ENCODE measurements at regions not wholly inside any gene's neighbourhood (a gene's known extent, or its start where the extent isn't known, plus 50 kb on each side); places are given as distances from the start of the nearest gene placed in this dataset.
A peak's percentile ranks its signal among the peaks of the same experiment; 100 is the strongest.

GRCh38 chr17:77327566-77328464, 187.0 kb downstream of the SEC14L1 start:
- DNase-seq (ENCODE audit: extremely low read depth, insufficient read length): no peak
- H3K36me3 ChIP-seq (ENCODE audit: control insufficient read depth, insufficient read depth, low read length): peaks cover 2% of the 10 kb centered on the region; the same call in 1 of the 2 replicates

GRCh38 chr17:77328823-77329740, 188.3 kb downstream of the SEC14L1 start:
- no peaks in the 10 kb centered on the region for H3K27me3 ChIP-seq (replicated peaks; ENCODE audit: control insufficient read depth, insufficient read depth, low read length)
- no peak for DNase-seq (ENCODE audit: extremely low read depth, insufficient read length)
- no peak overlapping the region for H3K4me3 ChIP-seq (replicated peaks; ENCODE audit: low read depth, low read length)
- no peak for TF ChIP-seq CTCF (IDR thresholded peaks at IDR 0.05; ENCODE audit: insufficient read depth, low read length, poor library complexity, severe bottlenecking)
- peaks cover 2% of the 10 kb centered on the region; the same call in 1 of the 2 replicates for H3K36me3 ChIP-seq (ENCODE audit: control insufficient read depth, insufficient read depth, low read length)

More at GRCh38 chr17:77327566-77328464, 187.0 kb downstream of the SEC14L1 start:
- H3K27me3 ChIP-seq (replicated peaks; ENCODE audit: control insufficient read depth, insufficient read depth, low read length): no peaks in the 10 kb centered on the region
- no peak overlapping the region for H3K4me3 ChIP-seq (replicated peaks; ENCODE audit: low read depth, low read length)
- TF ChIP-seq CTCF (IDR thresholded peaks at IDR 0.05; ENCODE audit: insufficient read depth, low read length, poor library complexity, severe bottlenecking): no peak

GRCh38 chr17:77329741-77330531, 189.2 kb downstream of the SEC14L1 start:
- no peak for TF ChIP-seq CTCF (IDR thresholded peaks at IDR 0.05; ENCODE audit: insufficient read depth, low read length, poor library complexity, severe bottlenecking)
- H3K4me3 ChIP-seq (replicated peaks; ENCODE audit: low read depth, low read length): no peak overlapping the region
- peaks cover 2% of the 10 kb centered on the region; the same call in 1 of the 2 replicates for H3K36me3 ChIP-seq (ENCODE audit: control insufficient read depth, insufficient read depth, low read length)
- DNase-seq (ENCODE audit: extremely low read depth, insufficient read length): no peak
- H3K27me3 ChIP-seq (replicated peaks; ENCODE audit: control insufficient read depth, insufficient read depth, low read length): no peaks in the 10 kb centered on the region

- Histone ChIP-seq H3K4me3 (replicated peaks; ENCODE audit: low read depth, low read length) (no peak overlapping the region), H3K36me3 (ENCODE audit: control insufficient read depth, insufficient read depth, low read length) (peaks cover 2% of the 10 kb centered on the region; the same call in 1 of the 2 replicates), H3K27me3 (replicated peaks; ENCODE audit: control insufficient read depth, insufficient read depth, low read length) (no peaks in the 10 kb centered on the region)
- no peak for TF ChIP-seq CTCF (IDR thresholded peaks at IDR 0.05; ENCODE audit: insufficient read depth, low read length, poor library complexity, severe bottlenecking)
- no peak for DNase-seq (ENCODE audit: extremely low read depth, insufficient read length)
Observed at GRCh38 chr17:77330602-77331081, 189.9 kb downstream of the SEC14L1 start.

- DNase-seq (ENCODE audit: extremely low read depth, insufficient read length): peak; percentile 79
- peak; percentile 91 for TF ChIP-seq CTCF (IDR thresholded peaks at IDR 0.05; ENCODE audit: insufficient read depth, low read length, poor library complexity, severe bottlenecking)
- peak overlapping the region; percentile 49 for H3K4me3 ChIP-seq (replicated peaks; ENCODE audit: low read depth, low read length)
- H3K36me3 ChIP-seq (ENCODE audit: control insufficient read depth, insufficient read depth, low read length): peaks cover 2% of the 10 kb centered on the region; the same call in 1 of the 2 replicates
- no peaks in the 10 kb centered on the region for H3K27me3 ChIP-seq (replicated peaks; ENCODE audit: control insufficient read depth, insufficient read depth, low read length)
Observed at GRCh38 chr17:77331301-77331864, 190.6 kb downstream of the SEC14L1 start.

Measured in GM06990 (cell line).